HG03558 (cell line): ENCODE measurements at regions not wholly inside any gene's neighbourhood (a gene's known extent, or its start where the extent isn't known, plus 50 kb on each side); places are given as distances from the start of the nearest gene placed in this dataset.

ENCODE experiments used
- ATAC-seq: cut with Tn5 transposase; IDR thresholded peaks from one replicate; pipeline ENCODE4 v1.9.1; 2021; ENCODE audit warnings: moderate number of reproducible peaks; ENCODE audit not compliant: unreplicated experiment; ENCODE audit errors: extremely low read depth

DNA sequence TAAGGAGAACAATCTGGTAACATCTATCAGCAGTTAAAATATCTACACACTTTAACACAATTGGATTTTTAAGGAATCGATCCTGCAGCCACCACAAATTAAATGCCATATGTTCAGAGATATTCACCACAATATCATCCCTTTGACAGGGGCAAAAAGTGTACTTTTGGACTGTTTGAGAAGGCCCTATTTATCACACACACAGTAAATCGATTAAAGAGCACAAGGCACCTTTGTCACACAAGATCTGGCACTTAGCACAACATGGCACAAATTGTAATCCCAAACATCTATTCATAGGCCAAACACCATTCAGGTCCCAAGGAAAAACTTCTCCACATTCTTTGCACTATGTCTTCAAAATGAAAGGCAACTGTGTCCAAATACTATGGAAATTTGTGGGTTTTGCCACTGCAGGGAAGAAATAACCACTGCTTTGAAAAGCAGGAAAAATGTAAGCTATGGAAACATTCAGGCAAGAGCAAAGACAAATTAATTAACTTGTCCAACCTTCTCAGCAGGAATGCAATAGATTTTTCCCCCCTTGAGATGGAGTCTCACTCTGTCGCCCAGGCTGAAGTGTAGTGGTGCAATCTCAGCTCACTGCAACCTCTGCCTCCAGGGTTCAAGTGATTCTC is 282.5 kb upstream of the TMPO start:
- no peak for ATAC-seq

- ATAC-seq: no peak
Measured at GRCh38 chr12:98235301-98235700, 280.1 kb upstream of the TMPO start.

DNA sequence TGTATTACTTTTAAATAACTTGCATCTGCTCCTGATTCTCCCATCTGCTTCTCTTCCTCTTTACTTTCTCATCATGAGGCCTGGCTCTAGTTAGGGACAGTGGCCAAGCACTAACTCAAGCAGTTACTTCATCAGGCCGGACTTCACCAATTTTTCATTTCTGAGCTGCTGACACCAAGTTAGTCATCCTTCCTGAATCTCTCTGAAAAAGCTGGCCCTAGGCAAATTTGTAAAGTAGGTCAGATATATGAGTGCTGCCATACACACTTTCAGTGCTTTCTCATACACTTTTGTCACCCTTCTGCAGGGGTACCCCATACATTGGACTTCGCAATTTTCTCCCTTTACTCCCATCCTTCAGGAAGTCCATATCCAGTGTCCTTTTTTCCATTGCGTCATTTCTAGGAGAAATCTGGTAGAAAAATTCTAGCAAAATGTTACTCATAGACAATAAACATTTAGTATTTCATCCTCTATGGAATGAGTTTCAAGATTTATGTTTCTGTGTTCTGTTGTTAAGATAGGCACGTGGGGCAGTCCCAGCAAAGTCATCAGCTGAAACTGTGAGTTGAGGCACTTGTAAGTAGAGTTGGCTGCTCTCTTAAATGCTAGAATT is 276.8 kb upstream of the TMPO start:
- ATAC-seq: no peak

DNA sequence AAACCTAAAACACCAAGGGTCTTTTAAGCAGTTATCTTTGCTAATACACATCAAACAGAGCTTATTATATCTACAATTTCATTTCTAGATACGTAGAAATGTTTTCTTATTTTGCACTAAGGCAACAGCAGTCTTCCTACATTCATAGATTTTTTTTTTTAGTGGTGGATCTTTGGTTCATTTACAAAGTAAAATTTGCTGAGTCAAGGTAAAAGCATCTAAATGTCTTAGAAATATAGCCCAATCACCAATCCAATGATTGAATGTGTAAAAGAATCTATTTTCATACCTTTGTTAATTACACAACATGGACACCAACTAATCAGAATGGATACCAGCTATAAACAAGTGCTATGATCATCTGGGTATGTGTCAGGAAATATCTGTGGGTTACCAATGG is 272.2 kb upstream of the TMPO start:
- ATAC-seq: no peak

GRCh38 chr12:98244136-98244535 is 271.3 kb upstream of the TMPO start:
- ATAC-seq: no peak

- no peak for ATAC-seq
Measured at GRCh38 chr12:98253207-98254037, 262.0 kb upstream of the TMPO start.

DNA sequence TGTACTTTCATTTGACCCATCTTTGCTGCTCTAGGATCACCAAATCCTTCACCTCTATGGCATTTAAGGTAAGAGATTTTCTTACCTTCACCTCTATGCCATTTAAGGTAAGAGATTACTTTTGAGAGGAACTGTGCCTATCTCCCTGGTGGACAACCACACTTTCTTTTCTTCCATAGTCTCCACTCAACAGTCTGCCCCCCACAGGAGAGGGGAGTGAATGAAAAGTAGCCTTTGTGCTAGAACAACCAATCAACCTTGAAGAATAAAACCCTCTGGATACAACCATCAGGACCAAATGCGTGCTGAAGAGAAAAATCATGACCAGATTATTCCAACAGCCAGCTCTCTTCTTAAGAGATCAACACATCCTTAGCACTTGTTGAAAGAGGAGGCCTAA is 258.6 kb upstream of the TMPO start:
- ATAC-seq: no peak

DNA sequence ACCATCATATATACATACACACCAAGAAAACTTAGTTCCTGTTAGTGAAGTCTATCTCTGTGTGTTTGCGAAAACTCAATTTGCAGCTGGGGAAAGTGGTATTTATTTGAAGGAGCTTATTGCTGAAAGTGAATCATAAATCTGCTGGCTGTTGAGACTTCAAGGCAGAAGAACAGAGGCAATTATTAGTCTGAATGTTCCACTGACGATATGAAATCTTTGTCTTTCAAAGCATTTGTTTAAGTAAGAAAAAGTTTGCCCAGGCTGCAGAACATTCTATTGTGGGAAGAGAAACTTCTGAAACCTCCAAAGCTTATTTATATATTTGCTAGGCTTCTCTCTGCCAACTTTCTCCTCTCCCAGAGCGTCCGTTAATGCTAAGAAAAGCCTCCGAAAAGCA is 255.7 kb upstream of the TMPO start:
- ATAC-seq: no peak

DNA sequence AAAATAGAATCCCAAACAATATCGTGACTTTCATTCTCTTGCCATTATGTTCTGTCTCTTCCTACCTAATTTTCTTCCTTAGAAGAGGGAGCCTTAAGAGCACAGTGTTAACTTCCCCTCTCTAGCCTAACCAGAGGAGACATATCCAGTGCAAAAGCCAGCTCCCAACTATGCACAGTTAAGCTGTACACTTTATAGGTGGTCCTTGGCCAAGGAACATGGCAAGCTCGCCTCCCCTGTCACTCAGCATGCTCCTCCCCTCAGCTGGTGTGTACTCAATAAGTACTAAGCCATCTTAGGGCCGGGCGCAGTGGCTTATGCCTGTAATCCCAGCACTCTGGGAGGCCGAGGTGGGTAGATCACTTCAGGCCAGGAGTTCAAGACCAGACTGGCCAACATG is 255.1 kb upstream of the TMPO start:
- ATAC-seq: no peak

DNA sequence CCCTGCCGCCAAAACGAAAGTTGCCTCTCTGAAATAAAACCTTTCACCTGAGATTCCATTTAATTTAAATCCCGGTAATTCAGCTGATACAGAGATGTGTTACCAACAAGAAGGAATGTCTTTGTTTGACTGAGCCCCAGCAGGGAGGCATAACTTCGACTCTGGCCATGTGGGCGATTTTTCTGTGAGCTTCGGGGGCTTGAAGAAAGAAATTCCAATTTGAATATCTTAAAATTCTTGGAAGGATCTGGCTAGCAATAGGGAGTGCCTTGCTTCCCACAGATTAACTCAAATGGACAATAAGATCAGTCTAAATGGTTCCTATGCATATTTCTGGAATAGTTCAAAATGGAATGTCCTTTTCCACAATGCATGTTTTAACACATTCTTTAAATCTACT is 252.5 kb upstream of the TMPO start:
- no peak for ATAC-seq

GRCh38 chr12:98274430-98275130 is 240.8 kb upstream of the TMPO start:
- peak; percentile 97 for ATAC-seq

DNA sequence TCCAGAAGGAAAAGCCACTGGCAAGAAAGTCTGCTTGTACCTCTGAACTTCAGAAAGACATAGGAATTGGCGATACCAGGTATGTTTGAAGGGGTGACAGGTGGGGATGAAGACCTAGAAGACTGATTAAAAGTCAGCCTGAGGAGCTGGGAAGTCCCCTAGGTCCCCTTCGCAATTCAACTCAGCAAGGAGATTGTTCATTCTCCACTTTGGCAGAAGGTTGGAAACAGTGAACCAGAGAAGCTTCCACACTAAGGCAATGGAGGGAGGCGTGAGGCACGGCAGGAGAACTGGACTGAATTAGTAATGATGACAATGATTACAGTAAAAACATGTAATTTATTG is 240.3 kb upstream of the TMPO start:
- ATAC-seq: peak; percentile 15

- ATAC-seq: no peak
Measured at GRCh38 chr12:98280152-98280551, 235.2 kb upstream of the TMPO start.

DNA sequence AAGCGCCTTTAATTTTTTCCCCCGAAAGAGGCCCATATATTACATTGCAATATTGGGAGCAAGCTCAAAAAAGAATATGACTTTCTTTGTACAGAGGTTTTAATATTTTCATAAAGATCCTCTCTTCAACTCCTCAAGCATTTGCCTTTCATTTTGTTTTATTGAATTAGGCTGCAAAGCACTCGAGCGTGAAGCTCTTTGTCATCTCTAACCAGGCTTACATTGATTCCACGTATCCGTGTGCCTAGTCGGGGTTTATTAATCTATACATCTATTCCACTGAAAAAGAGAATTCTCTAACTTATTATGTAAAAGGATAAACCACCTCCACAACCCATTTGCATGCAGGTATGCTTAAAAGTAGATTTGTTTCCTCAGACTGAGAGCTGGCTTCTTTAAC is 234.8 kb upstream of the TMPO start:
- no peak for ATAC-seq

- no peak for ATAC-seq
Measured at GRCh38 chr12:98291828-98292227, 223.6 kb upstream of the TMPO start.

DNA sequence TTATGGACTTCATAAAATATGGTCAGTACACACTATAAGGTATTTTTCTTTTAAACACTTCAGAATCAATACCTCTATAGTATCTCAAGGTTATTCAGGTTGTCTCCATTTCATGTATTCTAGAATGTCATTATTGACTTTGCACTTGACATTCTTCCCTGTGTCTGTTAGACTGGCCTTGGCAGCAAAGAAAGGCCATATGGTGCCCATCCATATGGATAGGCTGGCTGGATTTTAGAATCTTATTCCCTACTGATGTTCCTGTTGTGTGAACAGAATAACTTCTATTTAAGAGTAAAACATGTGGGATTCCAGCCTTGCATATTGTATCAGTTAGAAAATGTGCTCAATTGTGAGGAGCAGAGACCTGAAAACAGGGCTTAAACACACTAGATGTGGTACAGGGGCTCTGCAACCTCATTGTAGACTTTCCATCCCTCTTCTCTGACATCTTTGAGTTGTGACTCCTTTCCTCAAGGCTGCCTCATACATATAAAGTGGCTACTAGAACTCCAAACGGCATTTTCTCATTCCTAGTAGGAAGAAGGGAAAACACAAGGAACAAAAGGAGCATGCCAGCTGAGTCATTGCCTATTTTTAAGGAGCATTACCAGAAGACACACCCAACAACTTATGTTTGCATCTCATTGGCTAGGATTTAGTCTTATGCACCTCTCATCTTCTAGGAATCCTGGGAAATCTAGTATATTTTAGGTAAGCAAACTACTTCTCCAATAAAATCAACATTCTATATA is 221.2 kb upstream of the TMPO start:
- no peak for ATAC-seq

DNA sequence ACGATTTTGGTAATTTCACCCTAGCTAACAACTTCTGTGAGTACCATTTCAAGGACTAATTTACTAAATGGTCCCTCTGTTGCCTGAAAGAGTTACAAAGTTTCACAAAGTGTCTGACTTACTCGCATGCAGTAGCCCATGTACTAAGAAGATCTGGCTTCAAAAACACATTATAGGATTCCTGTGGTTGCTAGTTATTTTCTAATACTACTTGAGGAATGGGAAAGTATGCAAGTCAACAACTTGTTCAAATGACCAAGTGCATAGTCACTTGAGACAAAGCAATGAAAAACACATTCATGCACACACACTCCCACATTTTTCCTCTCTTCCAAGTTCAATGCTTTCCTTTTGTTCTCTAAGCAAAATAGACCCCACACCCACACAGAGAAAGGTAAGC is 219.7 kb upstream of the TMPO start:
- ATAC-seq: no peak

GRCh38 chr12:98296462-98297079 is 218.8 kb upstream of the TMPO start:
- no peak for ATAC-seq

DNA sequence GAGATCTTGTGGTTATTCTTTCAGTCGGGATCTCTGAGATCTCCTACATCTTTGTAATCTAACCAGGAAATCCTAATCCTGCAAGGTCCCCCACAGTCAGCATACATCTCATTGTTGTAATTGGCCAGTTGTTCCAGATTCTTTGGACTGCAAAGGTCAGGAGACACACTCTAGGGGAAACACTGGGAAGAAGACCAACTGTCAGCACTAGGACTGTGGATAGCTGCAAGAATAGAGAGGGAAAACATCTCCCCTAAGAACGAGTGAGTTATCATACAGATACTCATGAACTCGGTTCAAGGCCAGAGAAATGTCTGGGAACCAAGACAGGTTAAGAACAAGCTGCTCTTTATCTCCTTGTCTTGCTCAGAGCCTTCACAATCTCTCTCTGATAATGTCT is 217.9 kb upstream of the TMPO start:
- no peak for ATAC-seq

GRCh38 chr12:98308141-98308540 is 207.2 kb upstream of the TMPO start:
- ATAC-seq: no peak
